PC-3 (cell line): ENCODE measurements at regions not wholly inside any gene's neighbourhood (a gene's known extent, or its start where the extent isn't known, plus 50 kb on each side); places are given as distances from the start of the nearest gene placed in this dataset.

Experiments used
- ATAC-seq: fragments of 200-7000 bp; cut with Tn5 transposase; 2 replicates; pipeline ENCODE4 v1.9.1; 2020; ENCODE audit warnings: mild to moderate bottlenecking, moderate library complexity
- BruUV-seq: library from RNA; stranded (reverse); fragments of 400-500 nt; replicated peaks from 2 replicates; lab custom pipeline; 2021; lab: Mats Ljungman, UMichigan
- CTCF ChIA-PET: fragments of 300-600 bp; sonication (Branson Sonifier 250); formaldehyde crosslinking; loops from one replicate; lab custom pipeline; 2022; ENCODE audit warnings: antibody characterized with exemption; lab: Charles Lee
- POLR2A ChIA-PET: fragments of 300-600 bp; sonication (Branson Sonifier 250); formaldehyde crosslinking; loops from one replicate; lab custom pipeline; 2022; ENCODE audit warnings: antibody characterized with exemption; ENCODE audit not compliant: unreplicated experiment; lab: Charles Lee
- DNase-seq: peaks from one replicate; pipeline ENCODE4 v3.0.0-alpha.2; 2015
- H2AFZ ChIP-seq: fragments of 300-600 bp; sonication (generic); 2 replicates; pipeline ENCODE4 v1.6.0; 2016; ENCODE audit warnings: antibody characterized with exemption, low read length
- H3F3A ChIP-seq: fragments of 300-600 bp; sonication (generic); one replicate; pipeline ENCODE4 v1.6.0; 2017; ENCODE audit warnings: antibody characterized with exemption, low read length, control low read depth, mild to moderate bottlenecking; ENCODE audit not compliant: unreplicated experiment
- H3K27ac ChIP-seq: fragments of 300-600 bp; sonication (generic); 2 replicates; pipeline ENCODE4 v1.5.1; 2016; ENCODE audit warnings: mild to moderate bottlenecking, low read length
- H3K27me3 ChIP-seq: fragments of 300-600 bp; sonication (generic); 2 replicates; pipeline ENCODE4 v1.6.1; 2016; ENCODE audit warnings: low read length, mixed read lengths
- H3K36me3 ChIP-seq: fragments of 300-600 bp; sonication (generic); 2 replicates; pipeline ENCODE4 v1.6.1; 2016; ENCODE audit warnings: low read depth, mixed run types, low read length, mixed read lengths
- H3K4me1 ChIP-seq: fragments of 300-600 bp; sonication (generic); 2 replicates; pipeline ENCODE4 v1.5.1; 2016; ENCODE audit warnings: low read length; ENCODE audit not compliant: insufficient read depth
- H3K4me2 ChIP-seq: fragments of 300-600 bp; sonication (generic); 2 replicates; pipeline ENCODE4 v1.6.0; 2016; ENCODE audit warnings: low read length
- H3K4me3 ChIP-seq: fragments of 300-600 bp; sonication (generic); 2 replicates; pipeline ENCODE4 v1.5.1; 2016; ENCODE audit warnings: mild to moderate bottlenecking, low read length, mixed read lengths
- H3K79me2 ChIP-seq: fragments of 300-600 bp; sonication (generic); 2 replicates; pipeline ENCODE4 v1.6.1; 2017; ENCODE audit warnings: low read length, mixed read lengths
- H3K9ac ChIP-seq: fragments of 300-600 bp; sonication (generic); 2 replicates; pipeline ENCODE4 v1.6.0; 2016; ENCODE audit warnings: mild to moderate bottlenecking, low read length
- H3K9me2 ChIP-seq: fragments of 300-600 bp; sonication (generic); replicated peaks from 2 replicates; pipeline ENCODE4 v1.6.1; 2016; ENCODE audit warnings: mixed run types, low read length, mixed read lengths
- H3K9me3 ChIP-seq: fragments of 300-600 bp; sonication (generic); 2 replicates; pipeline ENCODE4 v1.6.1; 2016; ENCODE audit warnings: low read length, mixed read lengths
- H4K20me1 ChIP-seq: fragments of 300-600 bp; sonication (generic); 2 replicates; pipeline ENCODE4 v1.6.1; 2016; ENCODE audit warnings: low read length, mixed read lengths
- CTCF ChIP-seq: fragments of 300-600 bp; sonication (generic); conservative IDR thresholded peaks from 2 replicates; pipeline ENCODE4 v1.5.1; 2017; ENCODE audit warnings: antibody characterized with exemption, low read depth, mild to moderate bottlenecking, low read length
- EZH2 ChIP-seq: fragments of 300-600 bp; sonication (generic); IDR thresholded peaks from one replicate; pipeline ENCODE4 v1.6.1; 2017; ENCODE audit warnings: antibody characterized with exemption, mild to moderate bottlenecking, low read length; ENCODE audit not compliant: unreplicated experiment
- EZH2phosphoT487 ChIP-seq: fragments of 300-600 bp; sonication (generic); IDR thresholded peaks from 2 replicates; pipeline ENCODE4 v1.6.1; 2018; ENCODE audit warnings: mild to moderate bottlenecking, antibody characterized with exemption, low read length, borderline replicate concordance
- intact Hi-C: fragments of 100-400 bp; cut with micrococcal nuclease; formaldehyde crosslinking; loops from 2 replicates; pipeline ENCODE4 v1.9.0; 2023

- CTCF ChIA-PET: no interaction called here
- no peak overlapping the region for H3K9ac ChIP-seq
- peaks cover 34% of the 10 kb centered on the region for H3K27me3 ChIP-seq
- no TSS peak for BruUV-seq
- no peak overlapping the region for H2AFZ ChIP-seq
- no peaks in the 10 kb centered on the region for H3K9me3 ChIP-seq
- no peaks in the 10 kb centered on the region for H3F3A ChIP-seq
- H3K4me1 ChIP-seq: no peaks in the 10 kb centered on the region
- TF ChIP-seq CTCF: no peak
- TF ChIP-seq EZH2phosphoT487: no peak
- no peak for TF ChIP-seq EZH2
- no peak overlapping the region for H3K4me3 ChIP-seq
- no peak overlapping the region for H3K4me2 ChIP-seq
- no peak for DNase-seq
- no peak overlapping the region for H3K27ac ChIP-seq
- H3K36me3 ChIP-seq: no peaks in the 10 kb centered on the region
- POLR2A ChIA-PET: no interaction called here
- H3K9me2 ChIP-seq: no peaks in the 10 kb centered on the region
- ATAC-seq: no peak
- H3K79me2 ChIP-seq: no peaks in the 10 kb centered on the region
- intact Hi-C loops: no loop called here
- no peaks in the 10 kb centered on the region for H4K20me1 ChIP-seq
Measured at GRCh38 chr2:136361521-136361920, 243.6 kb upstream of the CXCR4 start.

- no peak overlapping the region for H3K9ac ChIP-seq
- no peak overlapping the region for H2AFZ ChIP-seq
- H3K4me3 ChIP-seq: no peak overlapping the region
- H3K4me1 ChIP-seq: no peaks in the 10 kb centered on the region
- DNase-seq (no peak), ATAC-seq (no peak)
- peaks cover 38% of the 10 kb centered on the region for H3K27me3 ChIP-seq
- ChIA-PET POLR2A (no interaction called here), CTCF (no interaction called here)
- no peaks in the 10 kb centered on the region for H3K79me2 ChIP-seq
- TF ChIP-seq EZH2 (no peak), CTCF (no peak), EZH2phosphoT487 (no peak)
- H3F3A ChIP-seq: no peaks in the 10 kb centered on the region
- no peak overlapping the region for H3K4me2 ChIP-seq
- H3K9me2 ChIP-seq: no peaks in the 10 kb centered on the region
- H3K9me3 ChIP-seq: no peaks in the 10 kb centered on the region
- intact Hi-C loops: no loop called here
- no peak overlapping the region for H3K27ac ChIP-seq
- no peaks in the 10 kb centered on the region for H4K20me1 ChIP-seq
- H3K36me3 ChIP-seq: no peaks in the 10 kb centered on the region
- BruUV-seq: no TSS peak
Measured at GRCh38 chr2:136360790-136361189, 242.8 kb upstream of the CXCR4 start.

- H3K9ac ChIP-seq: no peak overlapping the region
- ATAC-seq (no peak), DNase-seq (no peak)
- ChIA-PET CTCF (no interaction called here), POLR2A (no interaction called here)
- no peaks in the 10 kb centered on the region for H3F3A ChIP-seq
- BruUV-seq: no TSS peak
- H3K4me2 ChIP-seq: no peak overlapping the region
- H2AFZ ChIP-seq: no peak overlapping the region
- no peak overlapping the region for H3K4me3 ChIP-seq
- TF ChIP-seq EZH2 (no peak), CTCF (no peak), EZH2phosphoT487 (no peak)
- no peaks in the 10 kb centered on the region for H3K79me2 ChIP-seq
- H3K27me3 ChIP-seq: peaks cover 31% of the 10 kb centered on the region
- no peak overlapping the region for H3K27ac ChIP-seq
- no peaks in the 10 kb centered on the region for H4K20me1 ChIP-seq
- intact Hi-C loops: no loop called here
- no peaks in the 10 kb centered on the region for H3K36me3 ChIP-seq
- no peaks in the 10 kb centered on the region for H3K9me3 ChIP-seq
- no peaks in the 10 kb centered on the region for H3K4me1 ChIP-seq
- no peaks in the 10 kb centered on the region for H3K9me2 ChIP-seq
Measured at GRCh38 chr2:136359121-136359965, 241.4 kb upstream of the CXCR4 start.
